GM21786 (cell line): ENCODE measurements at regions not wholly inside any gene's neighbourhood (a gene's known extent, or its start where the extent isn't known, plus 50 kb on each side); places are given as distances from the start of the nearest gene placed in this dataset.

Experiments
- ATAC-seq: cut with Tn5 transposase; IDR thresholded peaks from one replicate; pipeline ENCODE4 v1.9.1; 2021; ENCODE audit not compliant: unreplicated experiment

DNA sequence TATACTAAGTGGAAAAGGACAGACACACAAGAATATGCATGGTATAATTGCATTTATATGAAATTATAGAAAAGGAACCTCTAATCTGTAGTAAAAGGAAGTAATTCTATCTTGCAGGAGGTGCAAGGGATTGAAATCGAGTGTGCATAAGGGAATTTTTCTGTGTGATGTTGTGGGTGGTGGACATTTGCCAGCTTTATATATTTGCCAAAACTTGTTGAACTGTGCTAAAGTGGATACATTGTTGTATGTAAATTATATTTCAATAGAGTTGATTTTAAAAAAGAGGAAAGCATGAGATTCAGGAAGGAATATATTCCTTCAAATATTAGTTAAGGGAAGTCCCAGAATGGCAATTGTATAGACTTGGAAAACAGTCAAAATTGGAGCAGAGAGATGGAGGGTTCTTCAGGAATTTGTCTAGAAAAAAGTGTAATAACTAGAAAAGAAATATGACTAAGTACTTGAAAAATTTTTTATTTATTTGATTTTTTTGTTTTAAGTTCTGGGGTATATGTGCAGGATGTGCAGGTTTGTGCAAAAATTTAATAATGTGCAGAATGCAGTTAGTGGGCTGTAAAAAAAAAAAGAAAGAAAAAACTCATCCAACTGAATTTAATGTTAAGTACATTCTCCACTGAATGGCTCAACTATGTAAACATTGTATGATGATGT lies 96.1 kb downstream of the ARL4A start:
- no peak for ATAC-seq

DNA sequence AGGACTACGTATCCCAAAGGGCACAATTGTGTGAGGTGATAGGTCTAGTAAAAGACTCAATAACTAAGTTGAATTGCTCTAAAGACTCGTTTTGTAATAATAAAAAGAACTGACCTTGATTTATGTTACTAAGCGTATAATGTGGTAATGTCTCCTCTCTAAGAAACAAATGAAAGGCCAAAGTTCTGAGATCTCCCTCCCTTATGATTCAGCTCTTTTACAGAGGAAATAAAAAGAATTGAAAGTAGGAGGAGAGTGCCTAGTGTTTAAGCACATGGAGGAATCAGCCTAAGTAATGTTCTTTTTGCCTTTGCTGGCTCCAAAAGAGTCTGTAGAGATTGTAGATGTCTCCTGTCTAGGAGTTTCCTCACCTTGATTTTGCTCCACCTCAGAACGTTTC lies 98.0 kb downstream of the ARL4A start:
- ATAC-seq: no peak

DNA sequence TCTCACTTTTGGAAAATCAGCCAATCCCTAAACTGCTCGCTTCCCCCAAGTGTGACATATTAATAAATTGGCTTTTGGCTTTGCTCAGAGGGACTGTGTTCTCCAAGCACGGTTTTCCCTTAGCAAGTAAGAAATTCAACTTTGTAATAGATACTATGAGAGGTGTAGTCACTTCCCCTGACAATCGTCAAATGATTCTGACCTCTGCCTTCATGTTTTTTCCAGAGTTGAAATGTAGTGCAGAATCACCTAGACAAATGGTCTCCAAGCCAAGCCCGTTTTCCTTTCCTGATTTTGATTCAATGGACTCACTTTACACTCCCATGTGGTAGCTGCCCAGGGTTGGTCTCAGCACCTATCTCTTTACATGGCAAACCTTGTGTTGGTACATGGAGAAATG lies 99.1 kb downstream of the ARL4A start:
- ATAC-seq: no peak

DNA sequence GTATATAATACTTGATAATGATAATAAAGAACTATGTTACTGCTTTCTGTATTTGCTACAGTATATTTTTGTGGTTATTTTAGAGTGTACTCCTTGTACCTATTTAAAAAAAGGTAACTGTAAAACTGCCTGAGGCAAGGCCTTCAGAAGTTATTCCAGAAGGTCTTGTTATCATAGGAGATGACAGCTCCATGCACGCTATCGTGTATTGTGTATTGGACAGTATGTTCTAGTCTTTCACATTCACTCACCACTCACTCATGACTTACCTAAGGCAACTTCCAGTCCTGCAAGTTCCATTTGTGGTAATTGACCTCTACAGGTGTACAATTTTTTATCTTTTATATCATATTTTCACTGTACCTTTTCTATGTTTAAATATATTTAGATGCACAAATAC lies 100.7 kb downstream of the ARL4A start:
- no peak for ATAC-seq

DNA sequence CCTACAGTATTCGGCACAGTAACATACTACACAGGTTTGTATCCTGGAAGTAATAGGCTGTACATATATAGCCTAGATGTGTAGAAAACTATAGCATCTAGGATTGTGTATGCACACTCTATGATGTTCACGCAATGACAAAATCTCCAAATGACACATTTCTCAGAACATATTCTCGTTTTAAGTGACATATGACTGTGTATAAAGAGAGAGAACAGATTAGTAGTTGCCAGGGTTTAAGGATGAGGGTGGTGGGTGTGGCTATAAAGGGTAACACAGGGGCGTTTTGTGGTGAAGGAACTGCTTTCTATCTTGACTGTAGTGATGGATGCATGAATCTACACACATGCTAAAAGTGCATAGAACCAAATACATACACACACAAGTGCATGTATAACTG lies 101.2 kb downstream of the ARL4A start:
- ATAC-seq: no peak

DNA sequence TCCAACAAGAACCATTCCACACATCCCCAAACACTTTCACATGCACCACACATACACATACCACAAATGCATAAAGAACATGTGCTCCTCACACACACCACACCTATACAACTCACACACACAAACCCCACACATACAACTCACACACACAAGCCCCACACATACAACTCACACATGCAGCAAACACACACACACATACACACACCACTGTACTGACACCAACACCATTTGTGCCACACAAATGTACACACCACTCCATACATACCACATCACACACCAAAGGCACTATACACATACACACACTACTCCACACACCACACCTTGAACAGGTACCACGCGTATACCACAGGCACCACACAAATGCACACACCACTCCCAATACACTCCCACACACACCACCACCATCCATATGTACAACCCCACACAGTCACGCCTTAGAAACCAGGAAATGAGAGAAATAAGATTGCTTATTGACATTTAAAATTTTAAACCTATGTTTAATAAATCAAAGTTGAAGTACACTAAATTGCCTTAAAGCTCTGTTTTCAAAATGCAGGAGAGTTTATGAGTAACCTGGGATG lies 107.4 kb downstream of the ARL4A start:
- ATAC-seq: no peak

DNA sequence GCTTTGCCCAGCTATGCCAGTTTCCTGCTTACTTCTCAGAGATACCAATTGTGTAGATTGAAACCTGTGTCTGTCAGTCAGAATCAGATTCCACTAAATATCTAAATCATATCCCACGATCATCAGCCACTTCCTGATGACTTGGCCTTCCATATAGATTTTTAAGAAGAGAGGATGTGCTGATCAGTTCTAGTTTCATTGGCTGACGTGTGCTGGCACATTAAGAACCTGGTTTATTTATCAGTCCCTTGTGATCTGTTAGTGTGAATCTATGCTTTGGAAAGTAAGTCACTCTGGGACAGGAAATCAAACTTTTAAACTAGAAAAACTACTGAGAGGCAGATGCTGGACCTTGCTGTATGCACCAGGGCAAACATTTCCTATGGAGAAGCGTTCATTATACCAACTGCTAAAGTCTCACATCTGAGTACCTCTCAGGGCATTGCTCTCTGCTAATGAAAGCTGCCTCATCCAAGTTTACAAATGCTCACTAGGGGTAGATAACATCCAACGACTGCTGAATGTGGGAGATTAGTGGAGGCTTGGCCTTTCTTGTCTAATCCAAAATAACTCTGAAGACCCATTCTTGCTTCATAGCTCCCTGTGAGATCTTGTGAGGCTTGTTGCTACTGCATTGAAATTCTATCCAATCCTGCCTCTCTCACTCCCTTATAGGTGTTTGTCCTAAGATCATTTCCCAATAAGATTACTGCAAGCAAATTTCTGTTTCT lies 109.1 kb downstream of the ARL4A start:
- ATAC-seq: no peak

DNA sequence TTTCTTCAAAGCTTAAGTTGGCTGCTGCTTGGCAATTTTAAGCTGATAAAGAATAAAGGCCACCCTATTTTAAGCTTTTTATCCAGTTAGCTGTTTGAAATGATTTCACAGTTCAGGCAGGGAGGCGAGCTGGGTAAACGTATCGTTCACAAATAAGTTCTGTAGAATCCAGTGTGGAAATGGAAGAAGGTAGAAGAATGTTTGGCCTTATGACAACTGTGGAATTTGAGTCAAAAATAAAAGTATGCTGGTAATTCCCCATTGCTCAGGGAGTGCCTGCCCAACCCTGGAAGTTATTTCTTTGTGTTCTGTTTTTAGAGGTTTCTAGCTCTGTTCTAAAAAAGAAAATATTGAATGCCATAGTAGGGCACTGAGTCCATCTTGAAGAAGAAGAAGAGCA lies 113.1 kb downstream of the ARL4A start:
- no peak for ATAC-seq

DNA sequence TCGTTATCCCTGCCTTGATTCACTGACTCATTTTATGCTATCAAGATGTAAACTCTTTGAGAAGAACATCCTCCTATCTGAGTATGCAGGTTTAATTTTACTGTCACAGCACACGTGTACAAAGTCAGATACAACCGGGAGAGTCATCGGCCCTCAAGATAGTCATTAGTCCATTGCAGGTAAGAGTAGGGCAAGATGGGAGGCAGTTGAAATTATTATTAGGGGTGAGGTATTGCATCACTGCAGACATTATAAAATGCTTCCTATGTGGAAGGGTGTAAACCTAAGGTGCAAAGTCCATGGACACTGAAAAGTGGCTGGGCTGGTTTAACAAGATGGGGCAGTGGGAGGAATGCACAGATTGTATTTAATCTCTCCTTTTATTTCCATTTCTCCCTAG lies 113.7 kb downstream of the ARL4A start:
- no peak for ATAC-seq

DNA sequence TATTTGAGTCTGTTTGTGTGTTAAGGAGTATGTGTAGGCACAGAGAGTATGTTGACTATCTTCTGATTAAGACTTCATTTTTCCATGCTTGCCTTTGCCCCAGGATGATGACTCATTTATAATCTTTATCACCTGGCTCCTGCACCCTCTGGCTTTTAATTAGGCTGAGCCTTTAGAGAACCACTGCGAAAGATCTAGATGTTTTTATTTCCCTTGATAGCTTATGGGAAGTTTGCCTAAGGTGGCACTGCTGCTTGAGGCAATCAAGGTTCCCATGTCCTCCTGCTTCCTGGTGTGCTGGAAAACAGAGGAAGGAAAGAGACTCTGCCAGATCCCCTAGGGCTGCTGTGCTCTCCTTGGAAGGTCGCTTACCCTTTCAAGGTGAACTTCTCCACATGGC lies 114.6 kb downstream of the ARL4A start:
- ATAC-seq: no peak

DNA sequence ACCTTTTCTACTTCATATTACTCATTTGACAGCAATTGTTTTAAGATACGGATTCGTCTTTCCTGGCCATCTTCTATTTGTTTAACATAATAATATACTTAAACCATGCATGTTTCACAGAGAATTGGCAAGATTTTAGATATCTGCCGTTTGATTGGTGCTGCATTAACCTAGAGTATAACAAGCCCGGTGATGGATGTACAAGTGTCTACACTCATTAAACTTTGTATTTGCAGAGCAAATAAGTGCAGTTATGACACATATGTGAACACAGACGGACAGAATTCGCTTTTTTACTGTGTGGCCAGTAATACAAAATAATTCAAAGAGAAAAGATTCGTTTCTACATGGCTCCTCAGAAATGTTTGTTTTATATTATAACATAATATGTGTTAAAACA lies 116.1 kb downstream of the ARL4A start:
- ATAC-seq: no peak

DNA sequence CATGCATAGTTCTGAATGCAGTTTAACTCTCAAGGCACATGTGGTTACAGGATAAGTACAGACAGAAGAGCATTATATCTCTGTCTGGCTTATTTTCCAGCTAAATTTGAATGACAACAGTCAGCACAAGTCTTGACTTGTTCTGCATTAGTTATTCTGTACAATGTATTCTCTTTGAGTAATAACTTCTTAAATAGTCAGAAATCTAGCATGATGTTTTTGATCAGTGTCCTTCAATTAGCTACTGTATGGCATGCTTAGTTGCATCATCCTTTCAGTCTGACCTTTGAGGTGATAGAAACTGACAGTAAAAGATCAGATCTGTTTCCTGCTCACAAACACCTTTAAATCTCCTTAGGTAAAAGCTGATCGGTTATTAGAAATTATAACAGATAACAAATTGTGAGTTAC lies 118.1 kb downstream of the ARL4A start:
- ATAC-seq: no peak

DNA sequence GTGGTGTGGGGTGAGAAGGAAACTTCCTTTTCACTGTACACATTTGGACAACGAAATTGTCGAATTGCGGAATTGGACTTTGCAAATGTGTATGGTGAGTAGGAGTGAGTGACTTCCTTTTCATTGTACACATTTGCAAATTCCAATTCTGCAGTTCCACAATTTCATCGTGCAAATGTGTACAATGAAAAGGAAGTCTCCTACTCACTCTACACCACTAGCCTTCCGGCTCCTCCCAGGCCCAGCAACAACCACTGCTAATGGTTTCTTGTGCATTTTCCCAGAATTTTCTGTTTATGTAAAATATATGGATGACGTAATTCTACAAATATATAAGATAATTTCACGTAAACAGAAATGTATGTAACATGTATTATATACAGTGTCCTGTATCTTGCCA lies 118.5 kb downstream of the ARL4A start:
- no peak for ATAC-seq

DNA sequence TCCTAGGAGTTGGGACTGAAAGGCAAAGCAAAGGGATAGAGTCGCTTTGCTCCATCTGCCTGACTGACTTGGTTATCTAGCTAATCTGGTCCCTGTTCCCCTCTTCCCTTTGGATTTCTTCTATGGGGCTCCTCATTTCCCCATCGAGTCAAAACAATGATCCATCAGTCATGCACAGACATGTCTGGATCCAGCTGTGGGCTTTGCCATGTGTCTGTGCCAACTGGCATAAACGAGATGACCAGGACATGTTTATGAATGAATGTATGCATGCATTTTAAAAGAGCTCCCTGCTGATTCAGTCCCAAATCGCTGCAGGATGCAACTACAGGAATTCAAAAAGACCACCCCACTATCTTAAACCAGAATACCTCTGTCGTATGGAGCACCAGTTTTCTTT lies 122.0 kb downstream of the ARL4A start:
- no peak for ATAC-seq

DNA sequence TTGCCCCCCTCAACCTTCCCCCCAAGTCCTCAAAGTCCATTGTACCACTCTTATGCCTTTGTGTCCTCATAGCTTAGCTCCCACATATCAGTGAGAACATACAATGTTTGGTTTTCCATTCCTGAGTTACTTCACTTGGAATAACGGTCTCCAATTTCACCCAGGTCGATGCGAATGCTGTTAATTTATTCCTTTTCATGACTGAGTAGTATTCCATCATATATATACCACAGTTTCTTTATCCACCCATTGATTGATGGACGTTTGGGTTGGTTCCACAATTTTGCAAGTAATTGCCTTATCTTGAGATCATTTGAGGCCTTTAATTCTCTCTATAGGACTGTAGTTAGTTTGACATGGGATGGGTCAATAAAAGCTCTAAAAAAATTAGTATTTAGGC lies 124.7 kb downstream of the ARL4A start:
- ATAC-seq: no peak

DNA sequence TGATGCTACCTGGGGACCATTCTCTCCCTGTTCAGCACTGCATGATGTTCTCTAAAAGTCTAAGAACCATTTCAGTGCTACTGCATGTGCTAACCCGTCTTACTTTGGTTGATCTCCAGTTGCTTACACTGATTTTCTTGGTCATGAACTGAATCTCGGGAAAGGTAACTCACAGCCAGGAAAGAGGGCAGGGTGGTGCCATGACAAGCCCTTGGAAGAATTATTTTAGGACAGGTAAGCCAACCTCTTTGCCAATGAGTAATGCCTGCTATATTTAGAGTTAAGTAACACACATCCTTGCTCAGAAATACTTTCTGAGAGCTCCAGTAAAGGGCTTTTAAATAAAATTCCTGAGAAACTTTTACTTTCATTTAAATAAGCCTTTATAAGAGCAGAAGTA lies 126.7 kb downstream of the ARL4A start:
- no peak for ATAC-seq

DNA sequence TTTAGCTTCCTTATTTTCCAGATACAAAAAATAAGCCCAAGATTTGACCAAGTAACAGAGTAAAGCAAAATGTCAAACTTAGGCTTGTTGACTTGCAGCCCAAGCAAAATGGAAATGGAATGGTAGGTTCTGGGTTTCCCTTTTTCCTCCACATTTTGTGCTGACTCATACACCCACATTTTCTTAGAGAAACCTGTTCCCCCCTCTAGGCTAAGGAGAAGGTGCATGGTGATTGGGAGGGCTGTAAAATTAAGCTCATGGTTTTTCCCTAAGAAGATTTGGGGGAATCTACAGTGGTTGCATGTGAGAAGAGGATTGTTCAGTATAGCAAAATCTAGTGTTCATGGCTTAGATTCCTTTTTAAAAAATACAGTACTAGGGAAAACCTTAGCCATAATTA lies 127.4 kb downstream of the ARL4A start:
- no peak for ATAC-seq

DNA sequence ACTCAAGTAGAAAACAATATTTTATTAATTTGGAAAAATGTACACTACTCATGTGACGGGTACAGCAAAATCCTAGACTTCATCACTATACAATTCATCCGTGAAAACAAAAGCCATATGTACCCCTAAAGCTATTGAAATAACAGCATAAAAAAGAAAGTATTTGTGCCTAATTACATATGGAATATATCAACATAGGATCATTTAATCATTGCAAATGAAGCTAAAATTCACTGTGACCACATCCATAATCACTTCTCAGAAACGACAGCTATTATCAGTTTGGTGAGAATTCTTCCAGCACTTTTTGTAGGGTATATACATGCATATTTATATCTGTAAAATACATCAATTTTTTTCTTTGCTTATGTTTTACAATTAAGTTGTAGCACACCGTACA lies 128.0 kb downstream of the ARL4A start:
- no peak for ATAC-seq

DNA sequence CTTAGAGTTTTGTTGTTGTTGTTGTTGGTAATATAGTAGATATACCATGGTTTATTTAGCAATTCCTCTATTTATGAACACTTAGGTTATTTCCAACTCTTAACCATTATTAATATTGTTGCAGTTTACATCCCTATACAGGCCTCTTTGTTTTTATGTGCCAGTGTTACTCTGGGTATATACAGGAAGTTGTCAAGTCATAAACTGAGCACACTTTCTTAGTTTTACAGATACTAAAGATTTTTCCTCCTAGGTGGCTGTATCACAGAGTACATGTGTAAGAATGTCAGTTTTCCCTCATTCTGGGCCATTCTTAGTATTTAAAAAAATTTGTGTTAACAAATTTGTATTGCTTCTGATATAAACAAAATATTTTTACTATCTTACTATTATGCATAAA lies 128.4 kb downstream of the ARL4A start:
- ATAC-seq: no peak

DNA sequence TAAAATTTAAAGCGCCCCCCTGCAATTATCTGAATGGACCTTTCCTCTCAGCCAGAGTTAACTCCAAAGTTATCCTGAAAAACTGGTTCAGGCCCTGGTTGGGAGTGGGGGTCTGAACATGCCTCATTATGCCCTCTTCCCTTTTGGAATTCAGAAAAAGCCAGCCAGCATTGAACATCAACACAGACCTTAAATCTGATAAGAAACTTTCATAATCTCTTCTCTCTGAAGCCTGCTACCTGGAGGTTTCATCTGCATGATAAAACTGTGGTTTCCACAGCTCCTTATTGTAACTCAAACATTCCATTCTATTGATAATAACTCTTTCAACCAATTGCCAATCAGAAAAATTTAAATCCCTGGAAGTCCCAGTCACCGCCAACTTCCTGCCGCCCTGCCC lies 133.3 kb downstream of the ARL4A start:
- no peak for ATAC-seq

DNA sequence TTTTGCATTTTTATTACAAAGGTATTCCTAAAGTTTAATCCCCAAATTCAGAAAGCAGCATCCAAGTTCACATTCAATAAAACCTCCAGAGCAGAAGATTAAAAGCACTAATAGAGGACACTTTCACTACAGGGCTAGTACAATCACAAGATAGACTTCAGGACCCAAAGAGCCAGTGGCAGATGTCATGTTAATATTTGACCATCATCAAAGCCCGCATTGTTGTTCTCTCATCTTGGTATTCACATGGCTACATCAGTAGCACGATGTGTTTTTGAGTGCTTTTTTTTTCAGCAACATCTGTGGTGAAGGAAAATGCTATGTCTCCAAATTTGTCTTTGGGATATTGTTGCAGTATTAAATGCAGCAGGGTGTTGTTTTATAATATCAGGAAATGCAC lies 134.3 kb downstream of the ARL4A start:
- ATAC-seq: no peak

DNA sequence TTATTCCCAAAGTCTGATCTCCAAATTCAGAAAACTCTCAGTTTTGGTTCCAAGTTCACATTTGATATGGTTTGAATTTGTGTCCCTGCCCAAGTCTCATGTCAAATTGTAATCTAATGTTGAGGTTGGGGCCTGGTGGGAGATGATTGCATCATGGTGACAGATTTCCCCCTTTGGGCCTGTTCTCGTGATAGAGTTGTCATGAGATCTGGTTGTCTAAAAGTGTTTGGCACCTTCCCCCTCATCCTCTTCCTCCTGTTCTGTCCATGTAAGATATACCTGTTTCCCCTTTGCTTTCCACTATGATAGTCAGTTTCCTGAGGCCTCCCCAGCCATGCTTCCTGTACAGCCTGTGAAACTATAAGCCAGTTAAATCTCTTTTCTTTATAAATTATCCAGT lies 138.6 kb downstream of the ARL4A start:
- no peak for ATAC-seq
